BJ (cell line): ENCODE measurements at regions not wholly inside any gene's neighbourhood (a gene's known extent, or its start where the extent isn't known, plus 50 kb on each side); places are given as distances from the start of the nearest gene placed in this dataset.

ENCODE experiments used
- CTCF ChIA-PET: fragments of 350-600 bp; formaldehyde crosslinking; extraction: SDS; loops from one replicate; lab custom pipeline; 2021; ENCODE audit warnings: antibody characterized with exemption, inconsistent platforms; lab: Yijun Ruan, JAX
- POLR2A ChIA-PET: fragments of 300-600 bp; sonication (Branson Sonifier 250); formaldehyde crosslinking; extraction: SDS; loops from one replicate; lab custom pipeline; 2021; ENCODE audit warnings: antibody characterized with exemption; lab: Charles Lee
- DNase-seq: peaks from one replicate; pipeline ENCODE4 v3.0.0-alpha.2; 2011; ENCODE audit warnings: low read depth
- H3K27me3 ChIP-seq: 2 replicates; pipeline ENCODE4 v1.6.0; 2011; ENCODE audit warnings: low read length; ENCODE audit not compliant: control insufficient read depth, insufficient read depth
- H3K36me3 ChIP-seq: 2 replicates; pipeline ENCODE4 v1.5.1; 2011; ENCODE audit warnings: low read length; ENCODE audit not compliant: control insufficient read depth, insufficient read depth
- H3K4me3 ChIP-seq: 2 replicates; pipeline ENCODE4 v1.5.1; 2011; ENCODE audit warnings: low read depth, mild to moderate bottlenecking, control low read depth, low read length
- CTCF ChIP-seq: IDR thresholded peaks from 2 replicates; pipeline ENCODE4 v1.5.1; 2011; ENCODE audit warnings: low read depth, mild to moderate bottlenecking, control low read depth, inconsistent platforms, low read length, moderate library complexity; ENCODE audit not compliant: insufficient read depth

- H3K27me3 ChIP-seq, result no peaks in the 10 kb centered on the region
- ChIA-PET CTCF (no interaction called here), POLR2A (no interaction called here)
- no peak for TF ChIP-seq CTCF
- no peak overlapping the region for H3K4me3 ChIP-seq
- H3K36me3 ChIP-seq, result no peaks in the 10 kb centered on the region
- no peak for DNase-seq
Measured at GRCh38 chr4:67204441-67204840, 340.9 kb downstream of the CENPC start.

GRCh38 chr4:67201334-67201733 lies 344.0 kb downstream of the CENPC start:
- POLR2A ChIA-PET, result no interaction called here
- TF ChIP-seq CTCF, result no peak
- no peak for DNase-seq
- H3K36me3 ChIP-seq, result no peaks in the 10 kb centered on the region
- CTCF ChIA-PET, result no interaction called here
- H3K27me3 ChIP-seq, result no peaks in the 10 kb centered on the region
- H3K4me3 ChIP-seq, result no peak overlapping the region

GRCh38 chr4:67198727-67199126 lies 346.6 kb downstream of the CENPC start:
- CTCF ChIA-PET, result interaction anchor here (0.6 kb wide), 1 partner anchor 109 kb away, joined by 3 read pairs; no protein-coding TSS in a partner anchor
- no peak for TF ChIP-seq CTCF
- no peaks in the 10 kb centered on the region for H3K36me3 ChIP-seq
- POLR2A ChIA-PET, result no interaction called here
- no peak for DNase-seq
- H3K4me3 ChIP-seq, result no peak overlapping the region
- no peaks in the 10 kb centered on the region for H3K27me3 ChIP-seq

- no peak for TF ChIP-seq CTCF
- POLR2A ChIA-PET, result no interaction called here
- no peaks in the 10 kb centered on the region for H3K27me3 ChIP-seq
Measured at GRCh38 chr4:67167849-67168248, 377.5 kb downstream of the CENPC start.

GRCh38 chr4:67162690-67163089 lies 382.6 kb downstream of the CENPC start:
- H3K4me3 ChIP-seq, result no peak overlapping the region
- no peaks in the 10 kb centered on the region for H3K36me3 ChIP-seq
- no peak for TF ChIP-seq CTCF
- no peak for DNase-seq
- POLR2A ChIA-PET, result no interaction called here
- CTCF ChIA-PET, result no interaction called here
- no peaks in the 10 kb centered on the region for H3K27me3 ChIP-seq

More at GRCh38 chr4:67167849-67168248, 377.5 kb downstream of the CENPC start:
- H3K36me3 ChIP-seq, result no peaks in the 10 kb centered on the region
- DNase-seq, result no peak
- CTCF ChIA-PET, result no interaction called here
- no peak overlapping the region for H3K4me3 ChIP-seq
